Esophagus squamous epithelium (tissue), 4 donors: ENCODE measurements at regions not wholly inside any gene's neighbourhood (a gene's known extent, or its start where the extent isn't known, plus 50 kb on each side); places are given as distances from the start of the nearest gene placed in this dataset.

Source experiments
- CTCF ChIP-seq, 6 experiments: fragments of 450-650 bp in 4 of 6; fragments of 200-600 bp in 2 of 6; sonication (generic) in 2 of 6; IDR thresholded peaks; one replicate each; pipeline ENCODE4 v1.5.1; 2016 to 2019; ENCODE audit warnings: antibody characterized with exemption in 6 of 6, mild to moderate bottlenecking in 4 of 6, moderate library complexity in 4 of 6
- POLR2A ChIP-seq, 4 donors: fragments of 450-650 bp; IDR thresholded peaks; one replicate each; pipeline ENCODE4 v1.6.1; 2017; ENCODE audit warnings: antibody characterized with exemption in 4 of 4, mild to moderate bottlenecking in 4 of 4, moderate library complexity in 3 of 4

- no peak for TF ChIP-seq CTCF (IDR thresholded peaks at IDR 0.05)
- no peak for TF ChIP-seq POLR2A (IDR thresholded peaks at IDR 0.05)
Measured at GRCh38 chr19:23512151-23512925, 117.1 kb upstream of the ZNF91 start.
